ENCODE measurements at regions not wholly inside any gene's neighbourhood (a gene's known extent, or its start where the extent isn't known, plus 50 kb on each side); places are given as distances from the start of the nearest gene placed in this dataset.

DNA sequence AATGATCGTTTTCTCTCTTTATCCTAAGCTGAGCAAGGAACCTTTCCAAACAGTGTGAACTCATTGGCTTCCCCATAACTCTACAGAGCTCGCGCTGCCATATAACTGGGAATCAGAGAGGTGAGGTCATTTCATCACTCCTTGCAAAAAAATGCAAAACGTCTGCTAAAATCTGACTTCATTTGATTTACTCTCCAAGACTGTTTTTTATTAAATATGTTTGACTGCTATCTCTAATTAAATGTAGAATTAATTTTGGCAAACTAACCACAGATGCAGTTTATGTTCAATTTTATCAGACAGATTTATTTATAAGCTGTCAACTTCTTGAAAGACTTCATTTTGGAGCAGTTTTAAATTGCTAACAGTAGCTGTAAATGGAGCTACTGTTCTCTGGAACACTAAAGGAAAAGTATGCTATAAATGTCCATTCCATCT, 131.6 kb upstream of the SOX5 start:
- no peak for TF ChIP-seq CTCF (conservative IDR thresholded peaks at IDR 0.05; ENCODE audit: low read depth, low read length)
- TF ChIP-seq POLR2A (IDR thresholded peaks at IDR 0.05; ENCODE audit: low read depth, low read length), result no peak
- TF ChIP-seq, protein P1, sequence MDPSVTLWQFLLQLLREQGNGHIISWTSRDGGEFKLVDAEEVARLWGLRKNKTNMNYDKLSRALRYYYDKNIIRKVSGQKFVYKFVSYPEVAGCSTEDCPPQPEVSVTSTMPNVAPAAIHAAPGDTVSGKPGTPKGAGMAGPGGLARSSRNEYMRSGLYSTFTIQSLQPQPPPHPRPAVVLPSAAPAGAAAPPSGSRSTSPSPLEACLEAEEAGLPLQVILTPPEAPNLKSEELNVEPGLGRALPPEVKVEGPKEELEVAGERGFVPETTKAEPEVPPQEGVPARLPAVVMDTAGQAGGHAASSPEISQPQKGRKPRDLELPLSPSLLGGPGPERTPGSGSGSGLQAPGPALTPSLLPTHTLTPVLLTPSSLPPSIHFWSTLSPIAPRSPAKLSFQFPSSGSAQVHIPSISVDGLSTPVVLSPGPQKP (IDR thresholded peaks at IDR 0.05; ENCODE audit: borderline replicate concordance, low read depth, low read length), result no peak
- no peak for TF ChIP-seq MXI1 (IDR thresholded peaks at IDR 0.05; ENCODE audit: borderline replicate concordance, low read depth, low read length)
- TF ChIP-seq BHLHE40 (IDR thresholded peaks at IDR 0.05; ENCODE audit: low read depth, low read length), result no peak
- no peak for TF ChIP-seq CEBPB (IDR thresholded peaks at IDR 0.05; ENCODE audit: low read depth, low read length)
- no peak for TF ChIP-seq RAD21 (IDR thresholded peaks at IDR 0.05; ENCODE audit: low read length)
- no peak for TF ChIP-seq RFX5 (IDR thresholded peaks at IDR 0.05; ENCODE audit: low read depth, low read length)
- TF ChIP-seq, protein P2, sequence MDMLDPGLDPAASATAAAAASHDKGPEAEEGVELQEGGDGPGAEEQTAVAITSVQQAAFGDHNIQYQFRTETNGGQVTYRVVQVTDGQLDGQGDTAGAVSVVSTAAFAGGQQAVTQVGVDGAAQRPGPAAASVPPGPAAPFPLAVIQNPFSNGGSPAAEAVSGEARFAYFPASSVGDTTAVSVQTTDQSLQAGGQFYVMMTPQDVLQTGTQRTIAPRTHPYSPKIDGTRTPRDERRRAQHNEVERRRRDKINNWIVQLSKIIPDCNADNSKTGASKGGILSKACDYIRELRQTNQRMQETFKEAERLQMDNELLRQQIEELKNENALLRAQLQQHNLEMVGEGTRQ (IDR thresholded peaks at IDR 0.05; ENCODE audit: low read depth, low read length), result no peak

Data from IMR-90 (cell line).